ENCODE measurements at regions not wholly inside any gene's neighbourhood (a gene's known extent, or its start where the extent isn't known, plus 50 kb on each side); places are given as distances from the start of the nearest gene placed in this dataset.

GRCh38 chrX:115968436-115969252 is 201.9 kb upstream of the AGTR2 start:
- in situ Hi-C loops (cut with MboI) (no loop called here), intact Hi-C loops (cut with micrococcal nuclease; ENCODE audit: unreplicated experiment) (no loop called here)
- SMC1A ChIA-PET (ENCODE audit: uncharacterized antibody, unreplicated experiment), result interaction anchor here (0.6 to 2.8 kb wide), 4 partner anchors 8 to 20 kb away, joined by 3 to 11 read pairs (median 6); no protein-coding TSS in a partner anchor
- no peaks in the 10 kb centered on the region; the same call in 2 of the 3 replicates for H3K9me3 ChIP-seq (replicated peaks; ENCODE audit: control insufficient read depth, insufficient read depth, low read length)
- ATAC-seq (peak; percentile 79), FAIRE-seq (no peak), DNase-seq (ENCODE audit: low read depth, low spot score) (no peak)
- H3K4me3 ChIP-seq, result no peak overlapping the region
- H3K9ac ChIP-seq (ENCODE audit: control insufficient read depth, insufficient read depth, low read length), result no peak overlapping the region
- no peaks in the 10 kb centered on the region for H4K20me1 ChIP-seq (ENCODE audit: control insufficient read depth, insufficient read depth)
- H2AFZ ChIP-seq (ENCODE audit: control insufficient read depth, low read depth, low read length), result no peak overlapping the region
- BruUV-seq (replicated peaks), result TSS peak; percentile 64
- H3K4me2 ChIP-seq (ENCODE audit: control insufficient read depth, insufficient read depth), result no peak overlapping the region
- 39% methylated on average over 47 of the region's 48 CpGs for WGBS (ENCODE audit: insufficient coverage, insufficient replicate concordance, low lambda C conversion rate, missing lambda C conversion rate)
- POLR2A ChIA-PET, result no interaction called here
- H3K27ac ChIP-seq (ENCODE audit: control insufficient read depth, insufficient read depth), result no peak overlapping the region
- no peaks in the 10 kb centered on the region for H3K36me3 ChIP-seq (ENCODE audit: control insufficient read depth in 2 of 2, insufficient read depth in 2 of 2, low read length in 1 of 2)
- no peaks in the 10 kb centered on the region; a peak in 1 of 4 replicates for H3K27me3 ChIP-seq (replicated peaks in 1 of 2; ENCODE audit: control insufficient read depth in 2 of 2, insufficient read depth in 2 of 2, low read length in 1 of 2)
- RAD21 ChIA-PET (ENCODE audit: unreplicated experiment), result interaction anchor here (0.7 to 1.1 kb wide), 3 partner anchors 13 to 25 kb away, joined by 3 to 4 read pairs (median 4); no protein-coding TSS in a partner anchor
- TF ChIP-seq CBFB (IDR thresholded peaks at IDR 0.05; ENCODE audit: low read depth) (no peak), ATF7 (IDR thresholded peaks at IDR 0.05; ENCODE audit: low read depth) (no peak), RB1 (IDR thresholded peaks at IDR 0.05; ENCODE audit: borderline replicate concordance) (peak; percentile 23; the same call in 1 of the 2 replicates), GATAD2B (conservative IDR thresholded peaks at IDR 0.05; ENCODE audit: low read depth) (peak; percentile 23; the same call in 1 of the 2 replicates), BHLHE40 (IDR thresholded peaks at IDR 0.05; ENCODE audit: borderline replicate concordance in 1 of 2, low read depth in 2 of 2, low read length in 1 of 2) (peak in 1 of 2 experiments; percentile 55; a peak in 2 of 4 replicates), BACH1 (IDR thresholded peaks at IDR 0.05; ENCODE audit: borderline replicate concordance) (no peak), IKZF1 (conservative IDR thresholded peaks at IDR 0.05) (peak; percentile 81; the same call in 1 of the 2 replicates), RUNX3 (IDR thresholded peaks at IDR 0.05; ENCODE audit: low read length) (peak; percentile 36), IKZF2 (IDR thresholded peaks at IDR 0.05) (peak in 1 of 2 experiments; percentile 15; a peak in 2 of 4 replicates), SMARCA5 (IDR thresholded peaks at IDR 0.05) (peak; percentile 32; the same call in 1 of the 2 replicates)
- CTCF ChIA-PET, result interaction anchor here (0.7 to 1.2 kb wide), 3 partner anchors 10 to 56 kb away, joined by 3 read pairs; no protein-coding TSS in a partner anchor
- H3K4me1 ChIP-seq (ENCODE audit: control insufficient read depth, insufficient read depth, low read length), result no peaks in the 10 kb centered on the region
- no peaks in the 10 kb centered on the region for H3K79me2 ChIP-seq (ENCODE audit: control insufficient read depth, insufficient read depth, low read length)

Data from GM12878 (cell line).